ENCODE measurements at regions not wholly inside any gene's neighbourhood (a gene's known extent, or its start where the extent isn't known, plus 50 kb on each side); places are given as distances from the start of the nearest gene placed in this dataset.

GRCh38 chr9:78896479-78896878, 599.6 kb downstream of the PSAT1 start:
- TF ChIP-seq CTCF (IDR thresholded peaks at IDR 0.05): no peak
- TF ChIP-seq EZH2 (IDR thresholded peaks at IDR 0.05): no peak
